Ishikawa (cell line): ENCODE measurements at regions not wholly inside any gene's neighbourhood (a gene's known extent, or its start where the extent isn't known, plus 50 kb on each side); places are given as distances from the start of the nearest gene placed in this dataset.

ENCODE experiments used
- CEBPB ChIP-seq: IDR thresholded peaks from 2 replicates; pipeline ENCODE4 v1.6.1; 2012
- CREB1 ChIP-seq: IDR thresholded peaks from 2 replicates; pipeline ENCODE4 v1.6.1; 2012; ENCODE audit warnings: low read depth
- EGR1 ChIP-seq: IDR thresholded peaks from 2 replicates; pipeline ENCODE4 v1.6.1; 2012
- EP300 ChIP-seq: IDR thresholded peaks from 2 replicates; pipeline ENCODE4 v1.6.1; 2012; ENCODE audit warnings: borderline replicate concordance
- FOXM1 ChIP-seq: IDR thresholded peaks from 2 replicates; pipeline ENCODE4 v1.6.1; 2012; ENCODE audit warnings: low read depth, borderline replicate concordance
- NFIC ChIP-seq: IDR thresholded peaks from 2 replicates; pipeline ENCODE4 v1.6.1; 2012
- RAD21 ChIP-seq: IDR thresholded peaks from 2 replicates; pipeline ENCODE4 v1.6.1; 2012; ENCODE audit warnings: low read depth
- TAF1 ChIP-seq: IDR thresholded peaks from 2 replicates; pipeline ENCODE4 v1.6.1; 2012; ENCODE audit warnings: low read depth, mild to moderate bottlenecking
- TCF12 ChIP-seq: IDR thresholded peaks from 2 replicates; pipeline ENCODE4 v1.6.1; 2012; ENCODE audit warnings: low read depth
- TEAD4 ChIP-seq: IDR thresholded peaks from 2 replicates; pipeline ENCODE4 v1.6.1; 2012
- YY1 ChIP-seq: IDR thresholded peaks from 2 replicates; pipeline ENCODE4 v1.6.1; 2012; ENCODE audit warnings: low read depth
- ZBTB7A ChIP-seq: IDR thresholded peaks from 2 replicates; pipeline ENCODE4 v1.6.1; 2012; ENCODE audit warnings: low read depth
- TF ChIP-seq, protein P1 (sequence below): IDR thresholded peaks from 2 replicates; pipeline ENCODE4 v1.6.1; 2012
- TF ChIP-seq, protein P2 (sequence below): IDR thresholded peaks from 2 replicates; pipeline ENCODE4 v1.6.1; 2012; ENCODE audit warnings: low read depth, mild to moderate bottlenecking
- TF ChIP-seq, protein P3 (sequence below): IDR thresholded peaks from 2 replicates; pipeline ENCODE4 v1.6.1; 2012

DNA sequence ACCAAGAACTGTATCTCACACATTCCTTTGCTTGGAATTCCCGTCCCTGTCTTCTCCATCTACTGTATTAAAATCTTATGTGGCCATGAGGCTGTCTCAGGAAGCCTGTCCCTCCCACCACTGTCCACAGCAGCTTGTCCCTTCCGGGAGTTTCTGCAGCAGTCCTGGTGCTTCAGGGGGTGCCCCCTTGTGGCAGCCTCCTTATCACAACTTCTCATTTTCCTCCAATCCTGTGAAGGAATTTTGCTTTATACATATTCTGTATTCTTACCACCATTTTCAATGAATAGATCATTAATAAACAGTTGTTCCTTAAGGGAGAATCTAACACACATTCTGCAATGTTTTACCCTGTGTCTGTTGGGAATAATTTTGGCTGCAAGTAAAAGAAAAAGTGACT, 220.4 kb upstream of the RAG2 start:
- TF ChIP-seq TEAD4 (no peak), EP300 (no peak), TCF12 (no peak)

DNA sequence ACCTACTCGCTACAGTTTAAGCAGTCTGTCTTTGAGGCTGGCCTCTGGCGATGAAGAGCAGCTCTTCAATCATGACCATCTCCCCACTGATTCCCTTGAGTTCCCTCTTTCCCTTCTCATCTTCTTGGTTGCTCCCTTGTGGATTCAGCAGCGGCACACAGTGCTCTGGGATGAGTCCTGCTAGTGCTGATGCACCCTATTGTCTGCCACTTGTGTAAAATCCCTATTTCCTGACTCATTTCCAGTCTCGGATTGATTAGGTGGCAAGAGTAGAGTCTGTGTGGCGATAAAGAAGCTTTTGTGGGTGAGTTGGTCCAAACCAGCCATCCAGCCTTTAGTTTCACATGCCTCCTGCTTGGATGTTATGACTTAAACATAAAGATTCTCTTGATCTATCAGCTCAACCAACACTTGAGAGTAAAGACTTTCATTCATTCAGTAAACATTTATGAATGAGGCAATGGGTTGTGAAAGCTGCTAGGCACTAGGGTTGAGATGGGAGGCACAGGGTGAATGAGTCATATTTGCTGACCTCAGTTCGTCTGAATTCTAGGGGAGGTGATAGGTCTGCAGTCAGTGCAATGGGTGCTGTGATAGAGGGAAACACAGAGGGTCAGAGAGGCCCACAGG, 219.4 kb upstream of the RAG2 start:
- TF ChIP-seq ZBTB7A (no peak), TCF12 (no peak), TAF1 (no peak), YY1 (no peak), RAD21 (no peak), NFIC (no peak), CEBPB (no peak), EGR1 (no peak), EP300 (no peak), FOXM1 (no peak), TEAD4 (no peak), CREB1 (no peak)
- TF ChIP-seq, protein P1, sequence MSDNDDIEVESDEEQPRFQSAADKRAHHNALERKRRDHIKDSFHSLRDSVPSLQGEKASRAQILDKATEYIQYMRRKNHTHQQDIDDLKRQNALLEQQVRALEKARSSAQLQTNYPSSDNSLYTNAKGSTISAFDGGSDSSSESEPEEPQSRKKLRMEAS, result no peak
- TF ChIP-seq, protein P2, sequence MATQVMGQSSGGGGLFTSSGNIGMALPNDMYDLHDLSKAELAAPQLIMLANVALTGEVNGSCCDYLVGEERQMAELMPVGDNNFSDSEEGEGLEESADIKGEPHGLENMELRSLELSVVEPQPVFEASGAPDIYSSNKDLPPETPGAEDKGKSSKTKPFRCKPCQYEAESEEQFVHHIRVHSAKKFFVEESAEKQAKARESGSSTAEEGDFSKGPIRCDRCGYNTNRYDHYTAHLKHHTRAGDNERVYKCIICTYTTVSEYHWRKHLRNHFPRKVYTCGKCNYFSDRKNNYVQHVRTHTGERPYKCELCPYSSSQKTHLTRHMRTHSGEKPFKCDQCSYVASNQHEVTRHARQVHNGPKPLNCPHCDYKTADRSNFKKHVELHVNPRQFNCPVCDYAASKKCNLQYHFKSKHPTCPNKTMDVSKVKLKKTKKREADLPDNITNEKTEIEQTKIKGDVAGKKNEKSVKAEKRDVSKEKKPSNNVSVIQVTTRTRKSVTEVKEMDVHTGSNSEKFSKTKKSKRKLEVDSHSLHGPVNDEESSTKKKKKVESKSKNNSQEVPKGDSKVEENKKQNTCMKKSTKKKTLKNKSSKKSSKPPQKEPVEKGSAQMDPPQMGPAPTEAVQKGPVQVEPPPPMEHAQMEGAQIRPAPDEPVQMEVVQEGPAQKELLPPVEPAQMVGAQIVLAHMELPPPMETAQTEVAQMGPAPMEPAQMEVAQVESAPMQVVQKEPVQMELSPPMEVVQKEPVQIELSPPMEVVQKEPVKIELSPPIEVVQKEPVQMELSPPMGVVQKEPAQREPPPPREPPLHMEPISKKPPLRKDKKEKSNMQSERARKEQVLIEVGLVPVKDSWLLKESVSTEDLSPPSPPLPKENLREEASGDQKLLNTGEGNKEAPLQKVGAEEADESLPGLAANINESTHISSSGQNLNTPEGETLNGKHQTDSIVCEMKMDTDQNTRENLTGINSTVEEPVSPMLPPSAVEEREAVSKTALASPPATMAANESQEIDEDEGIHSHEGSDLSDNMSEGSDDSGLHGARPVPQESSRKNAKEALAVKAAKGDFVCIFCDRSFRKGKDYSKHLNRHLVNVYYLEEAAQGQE, result no peak
- TF ChIP-seq, protein P3, sequence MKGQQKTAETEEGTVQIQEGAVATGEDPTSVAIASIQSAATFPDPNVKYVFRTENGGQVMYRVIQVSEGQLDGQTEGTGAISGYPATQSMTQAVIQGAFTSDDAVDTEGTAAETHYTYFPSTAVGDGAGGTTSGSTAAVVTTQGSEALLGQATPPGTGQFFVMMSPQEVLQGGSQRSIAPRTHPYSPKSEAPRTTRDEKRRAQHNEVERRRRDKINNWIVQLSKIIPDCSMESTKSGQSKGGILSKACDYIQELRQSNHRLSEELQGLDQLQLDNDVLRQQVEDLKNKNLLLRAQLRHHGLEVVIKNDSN, result no peak

DNA sequence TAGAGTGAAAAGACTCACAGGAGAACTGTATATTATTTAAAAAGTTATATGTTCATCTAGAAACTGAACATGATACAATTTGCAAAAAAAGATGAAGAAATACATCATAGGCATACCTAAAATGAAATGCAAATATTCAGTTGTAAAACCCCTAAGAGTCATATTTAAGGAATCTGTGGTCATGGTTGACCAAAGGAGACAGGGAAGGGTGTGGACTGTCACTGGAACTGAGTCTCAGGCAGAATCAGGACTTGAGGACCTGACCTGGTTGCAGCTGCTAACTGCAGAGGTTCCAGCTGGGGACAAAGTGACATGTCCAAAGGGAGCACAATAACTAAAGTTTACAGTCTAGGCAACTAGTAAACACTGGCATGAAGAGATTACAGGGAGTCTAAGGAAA, 211.3 kb upstream of the RAG2 start:
- no peak for TF ChIP-seq EGR1
- TF ChIP-seq ZBTB7A, result no peak
- no peak for TF ChIP-seq YY1
- no peak for TF ChIP-seq CEBPB
- TF ChIP-seq CREB1, result no peak
- TF ChIP-seq TCF12, result no peak
- no peak for TF ChIP-seq EP300
- TF ChIP-seq FOXM1, result no peak
- TF ChIP-seq, protein P2, result no peak
- TF ChIP-seq TEAD4, result no peak
- TF ChIP-seq, protein P1, result no peak
- no peak for TF ChIP-seq RAD21
- no peak for TF ChIP-seq TAF1
- TF ChIP-seq, protein P3, result no peak
- TF ChIP-seq NFIC, result no peak

DNA sequence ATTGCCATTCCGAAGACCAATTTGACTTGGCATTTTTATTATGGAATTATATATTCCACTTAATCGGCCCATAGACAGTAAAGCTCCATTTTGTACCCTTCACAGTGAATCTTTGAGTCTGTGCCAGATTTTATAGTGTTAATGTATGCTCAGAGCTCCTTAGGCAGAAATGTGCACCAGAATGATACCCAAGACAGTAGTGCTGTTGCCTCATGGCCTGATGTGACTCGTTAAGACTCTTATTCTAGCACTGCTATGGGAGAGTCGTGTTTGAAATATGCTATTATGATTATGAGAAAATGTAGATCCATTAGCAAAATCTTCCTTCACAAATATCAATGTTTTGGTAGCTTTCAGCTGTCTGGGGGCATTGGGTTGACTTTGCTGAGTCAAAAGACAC, 209.8 kb upstream of the RAG2 start:
- TF ChIP-seq, protein P3, result no peak
- TF ChIP-seq, protein P1, result no peak
- TF ChIP-seq NFIC (no peak), FOXM1 (no peak), CREB1 (no peak), TAF1 (no peak), EGR1 (no peak), YY1 (no peak), CEBPB (no peak), TCF12 (no peak), EP300 (no peak), ZBTB7A (no peak), RAD21 (no peak), TEAD4 (no peak)
- TF ChIP-seq, protein P2, result no peak
